ENCODE measurements at regions not wholly inside any gene's neighbourhood (a gene's known extent, or its start where the extent isn't known, plus 50 kb on each side); places are given as distances from the start of the nearest gene placed in this dataset.

DNA sequence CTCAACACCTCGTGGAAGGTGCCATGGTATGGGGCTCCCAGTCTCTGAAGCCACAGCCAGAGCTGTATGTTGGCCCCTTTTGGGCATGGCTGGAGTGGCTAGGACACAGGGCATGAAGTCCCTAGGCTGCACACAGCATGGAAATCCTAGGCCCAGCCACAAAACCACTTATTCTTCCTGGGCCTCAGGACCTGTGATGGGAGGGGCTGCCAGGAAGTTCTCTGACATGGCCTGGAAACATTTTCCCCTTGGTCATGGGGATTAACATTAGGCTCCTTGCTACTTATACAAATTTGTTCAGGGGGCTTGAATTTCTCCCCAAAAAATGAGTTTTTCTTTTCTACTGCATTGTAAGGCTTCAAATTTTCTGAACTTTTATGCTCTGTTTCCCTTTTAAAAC is 2091.2 kb upstream of the ACO1 start:
- TF ChIP-seq, protein P1, sequence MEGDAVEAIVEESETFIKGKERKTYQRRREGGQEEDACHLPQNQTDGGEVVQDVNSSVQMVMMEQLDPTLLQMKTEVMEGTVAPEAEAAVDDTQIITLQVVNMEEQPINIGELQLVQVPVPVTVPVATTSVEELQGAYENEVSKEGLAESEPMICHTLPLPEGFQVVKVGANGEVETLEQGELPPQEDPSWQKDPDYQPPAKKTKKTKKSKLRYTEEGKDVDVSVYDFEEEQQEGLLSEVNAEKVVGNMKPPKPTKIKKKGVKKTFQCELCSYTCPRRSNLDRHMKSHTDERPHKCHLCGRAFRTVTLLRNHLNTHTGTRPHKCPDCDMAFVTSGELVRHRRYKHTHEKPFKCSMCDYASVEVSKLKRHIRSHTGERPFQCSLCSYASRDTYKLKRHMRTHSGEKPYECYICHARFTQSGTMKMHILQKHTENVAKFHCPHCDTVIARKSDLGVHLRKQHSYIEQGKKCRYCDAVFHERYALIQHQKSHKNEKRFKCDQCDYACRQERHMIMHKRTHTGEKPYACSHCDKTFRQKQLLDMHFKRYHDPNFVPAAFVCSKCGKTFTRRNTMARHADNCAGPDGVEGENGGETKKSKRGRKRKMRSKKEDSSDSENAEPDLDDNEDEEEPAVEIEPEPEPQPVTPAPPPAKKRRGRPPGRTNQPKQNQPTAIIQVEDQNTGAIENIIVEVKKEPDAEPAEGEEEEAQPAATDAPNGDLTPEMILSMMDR (IDR thresholded peaks at IDR 0.05; ENCODE audit: control extremely low read depth, extremely low read depth, low read depth, missing control alignments), result no peak
- no peak for DNase-seq (ENCODE audit: extremely low spot score)
- ChIA-PET CTCF (no interaction called here), POLR2A (no interaction called here)

- DNase-seq (ENCODE audit: extremely low spot score), result no peak
- ChIA-PET POLR2A (no interaction called here), CTCF (no interaction called here)
- TF ChIP-seq, protein P1 (IDR thresholded peaks at IDR 0.05; ENCODE audit: control extremely low read depth, extremely low read depth, low read depth, missing control alignments), result no peak
Observed at GRCh38 chr9:30299126-30299780, 2085.2 kb upstream of the ACO1 start.

DNA sequence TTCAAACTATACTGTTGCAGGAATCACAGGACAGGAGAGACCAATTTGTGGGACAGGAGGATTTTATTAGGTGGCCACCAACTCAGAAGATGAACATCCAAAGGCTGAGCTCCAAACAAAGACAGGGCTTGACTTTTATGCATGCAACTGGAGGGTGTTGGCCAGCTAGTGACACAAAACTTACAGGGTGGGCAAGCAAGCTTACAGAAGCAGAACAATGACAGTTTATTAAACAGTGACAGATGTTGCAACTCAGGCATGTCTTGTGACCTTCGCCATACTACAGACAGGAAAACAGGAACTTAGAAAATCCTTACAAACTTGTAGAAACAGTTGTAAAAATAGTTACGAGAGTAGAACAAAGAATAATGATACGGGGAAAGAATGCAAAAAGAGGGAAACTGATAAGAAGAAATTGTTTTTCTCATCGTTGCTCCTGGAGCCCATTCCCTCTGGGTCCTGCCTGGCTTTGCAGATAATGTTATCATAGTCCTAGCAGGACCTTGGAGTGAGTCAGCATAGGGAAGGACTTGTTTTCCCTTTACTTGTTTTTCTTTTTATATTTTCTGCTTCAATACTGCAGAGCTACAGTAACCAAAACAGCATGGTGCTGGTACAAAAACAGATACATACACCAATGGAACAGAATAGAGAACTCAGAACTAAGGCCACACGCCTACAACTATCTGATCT is 2083.0 kb upstream of the ACO1 start:
- ChIA-PET POLR2A (no interaction called here), CTCF (interaction anchor here (1.5 kb wide), 1 partner anchor 19 kb away, joined by 3 read pairs; no protein-coding TSS in a partner anchor)
- TF ChIP-seq, protein P1 (IDR thresholded peaks at IDR 0.05; ENCODE audit: control extremely low read depth, extremely low read depth, low read depth, missing control alignments), result no peak
- no peak for DNase-seq (ENCODE audit: extremely low spot score)

DNA sequence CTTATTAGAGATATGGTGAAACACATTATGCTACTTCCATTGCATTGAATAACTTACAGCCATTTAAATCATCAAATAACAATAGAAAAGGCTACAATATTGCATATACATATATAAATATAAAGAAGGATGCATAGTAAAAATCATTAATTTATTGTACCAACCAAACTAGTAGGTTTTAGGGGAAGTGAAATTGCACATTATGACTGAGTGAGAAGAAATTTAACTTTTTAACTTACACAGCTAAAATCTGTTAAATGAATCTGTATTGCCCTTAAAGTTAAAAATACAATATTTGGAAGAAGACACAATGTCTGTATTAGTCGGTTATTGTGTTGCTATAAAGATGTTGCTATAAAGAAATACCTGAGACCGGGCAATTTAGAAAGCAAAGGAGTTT is 2073.7 kb upstream of the ACO1 start:
- ChIA-PET CTCF (no interaction called here), POLR2A (no interaction called here)
- DNase-seq (ENCODE audit: extremely low spot score), result no peak
- TF ChIP-seq, protein P1 (IDR thresholded peaks at IDR 0.05; ENCODE audit: control extremely low read depth, extremely low read depth, low read depth, missing control alignments), result no peak

- TF ChIP-seq, protein P1 (IDR thresholded peaks at IDR 0.05; ENCODE audit: control extremely low read depth, extremely low read depth, low read depth, missing control alignments), result no peak
- POLR2A ChIA-PET, result no interaction called here
- DNase-seq (ENCODE audit: extremely low spot score), result no peak
- CTCF ChIA-PET, result interaction anchor here (0.9 kb wide), 1 partner anchor 15 kb away, joined by 3 read pairs; no protein-coding TSS in a partner anchor
Observed at GRCh38 chr9:30329431-30329830, 2055.0 kb upstream of the ACO1 start.

GRCh38 chr9:30348904-30349303 is 2035.5 kb upstream of the ACO1 start:
- no peak for DNase-seq (ENCODE audit: extremely low spot score)
- ChIA-PET POLR2A (no interaction called here), CTCF (interaction anchor here (1.2 kb wide), 1 partner anchor 12 kb away, joined by 3 read pairs; no protein-coding TSS in a partner anchor)
- TF ChIP-seq, protein P1 (IDR thresholded peaks at IDR 0.05; ENCODE audit: control extremely low read depth, extremely low read depth, low read depth, missing control alignments), result no peak

All from GM10248 (cell line).